Mesodermal cell (in vitro differentiated cells): ENCODE measurements at regions not wholly inside any gene's neighbourhood (a gene's known extent, or its start where the extent isn't known, plus 50 kb on each side); places are given as distances from the start of the nearest gene placed in this dataset.

Experiments used
- H3K27ac ChIP-seq: 2 replicates; pipeline ENCODE4 v1.7.0; 2013; ENCODE audit warnings: mild to moderate bottlenecking, low read depth, low read length, moderate library complexity; ENCODE audit not compliant: severe bottlenecking
- H3K36me3 ChIP-seq: 2 replicates; pipeline ENCODE4 v1.7.1; 2013; ENCODE audit warnings: mild to moderate bottlenecking, low read length, moderate library complexity; ENCODE audit not compliant: control insufficient read depth, insufficient read depth
- H3K4me1 ChIP-seq: one replicate; pipeline ENCODE4 v1.7.1; 2013; ENCODE audit warnings: mild to moderate bottlenecking, low read length; ENCODE audit not compliant: insufficient read depth, control insufficient read depth, poor library complexity, severe bottlenecking
- H3K4me3 ChIP-seq: 2 replicates; pipeline ENCODE4 v1.7.0; 2013; ENCODE audit warnings: low read length, control low read depth, mild to moderate bottlenecking; ENCODE audit not compliant: insufficient read depth, poor library complexity, severe bottlenecking; ENCODE audit errors: extremely low read depth
- H3K9me3 ChIP-seq: 2 replicates; pipeline ENCODE4 v1.7.1; 2013; ENCODE audit warnings: mild to moderate bottlenecking, low read length, moderate library complexity; ENCODE audit not compliant: control insufficient read depth
- WGBS, 2 experiments: methylation state at CpG; one replicate each; pipeline ENCODE4 v1.1.5; 2013; ENCODE audit warnings: missing lambda C conversion rate in 2 of 2; ENCODE audit not compliant: insufficient coverage in 2 of 2; 5-methylcytosine and 5-hydroxymethylcytosine counted together

GRCh38 chr16:49128740-49129139 lies 152.9 kb downstream of the CBLN1 start:
- Histone ChIP-seq H3K4me3 (no peak overlapping the region), H3K27ac (no peak overlapping the region), H3K9me3 (no peaks in the 10 kb centered on the region), H3K36me3 (no peaks in the 10 kb centered on the region), H3K4me1 (no peaks in the 10 kb centered on the region)
- 51 to 65% methylated on average over 2 of the region's 2 CpGs for WGBS, 2 experiments

- Histone ChIP-seq H3K36me3 (no peaks in the 10 kb centered on the region), H3K4me1 (no peaks in the 10 kb centered on the region), H3K4me3 (no peak overlapping the region), H3K9me3 (no peaks in the 10 kb centered on the region), H3K27ac (no peak overlapping the region)
- WGBS, 2 experiments, result 29% methylated on average over 1 of the region's 1 CpG; no CpG with 5 or more reads in 1 of the 2 experiments
Measured at GRCh38 chr16:49127103-49127502, 154.5 kb downstream of the CBLN1 start.

- H3K36me3 ChIP-seq, result no peaks in the 10 kb centered on the region
- WGBS, 2 experiments, result no CpG with 5 or more reads among the region's 5 CpGs
- no peaks in the 10 kb centered on the region for H3K9me3 ChIP-seq
- H3K4me3 ChIP-seq, result no peak overlapping the region
- H3K27ac ChIP-seq, result no peak overlapping the region
- H3K4me1 ChIP-seq, result peaks cover 8% of the 10 kb centered on the region
Measured at GRCh38 chr16:49121636-49122035, 160.0 kb downstream of the CBLN1 start.

- H3K27ac ChIP-seq, result no peak overlapping the region
- peaks cover 9% of the 10 kb centered on the region for H3K4me1 ChIP-seq
- 82 to 84% methylated on average over 5 to 6 of the region's 6 CpGs for WGBS, 2 experiments
- no peak overlapping the region for H3K4me3 ChIP-seq
- no peaks in the 10 kb centered on the region for H3K9me3 ChIP-seq
- H3K36me3 ChIP-seq, result no peaks in the 10 kb centered on the region
Measured at GRCh38 chr16:49120631-49121030, 161.0 kb downstream of the CBLN1 start.

GRCh38 chr16:49116873-49117272 lies 164.8 kb downstream of the CBLN1 start:
- Histone ChIP-seq H3K27ac (no peak overlapping the region), H3K36me3 (no peaks in the 10 kb centered on the region), H3K9me3 (no peaks in the 10 kb centered on the region), H3K4me3 (no peak overlapping the region), H3K4me1 (peaks cover 13% of the 10 kb centered on the region)
- WGBS, 2 experiments, result 71 to 75% methylated on average over 5 to 7 of the region's 7 CpGs

- 92% methylated on average over 9 of the region's 9 CpGs for WGBS, 2 experiments
- Histone ChIP-seq H3K36me3 (no peaks in the 10 kb centered on the region), H3K27ac (no peak overlapping the region), H3K9me3 (no peaks in the 10 kb centered on the region), H3K4me3 (no peak overlapping the region), H3K4me1 (peaks cover 13% of the 10 kb centered on the region)
Measured at GRCh38 chr16:49115956-49116355, 165.7 kb downstream of the CBLN1 start.

GRCh38 chr16:49112754-49113153 lies 168.9 kb downstream of the CBLN1 start:
- Histone ChIP-seq H3K4me3 (no peak overlapping the region), H3K27ac (no peak overlapping the region), H3K9me3 (no peaks in the 10 kb centered on the region), H3K36me3 (no peaks in the 10 kb centered on the region), H3K4me1 (peaks cover 13% of the 10 kb centered on the region)
- 78 to 97% methylated on average over 3 to 4 of the region's 5 CpGs for WGBS, 2 experiments

GRCh38 chr16:49111351-49111750 lies 170.3 kb downstream of the CBLN1 start:
- Histone ChIP-seq H3K36me3 (no peaks in the 10 kb centered on the region), H3K27ac (no peak overlapping the region), H3K4me3 (no peak overlapping the region), H3K9me3 (no peaks in the 10 kb centered on the region), H3K4me1 (peaks cover 4% of the 10 kb centered on the region)
- WGBS, 2 experiments, result no CpG with 5 or more reads among the region's 1 CpG

GRCh38 chr16:49108611-49109010 lies 173.0 kb downstream of the CBLN1 start:
- H3K27ac ChIP-seq, result no peak overlapping the region
- H3K9me3 ChIP-seq, result no peaks in the 10 kb centered on the region
- H3K4me3 ChIP-seq, result no peak overlapping the region
- WGBS, 2 experiments, result 83 to 85% methylated on average over 3 of the region's 3 CpGs
- no peaks in the 10 kb centered on the region for H3K4me1 ChIP-seq
- H3K36me3 ChIP-seq, result no peaks in the 10 kb centered on the region

- H3K27ac ChIP-seq, result no peak overlapping the region
- H3K4me1 ChIP-seq, result peaks cover 2% of the 10 kb centered on the region
- H3K9me3 ChIP-seq, result no peaks in the 10 kb centered on the region
- H3K36me3 ChIP-seq, result no peaks in the 10 kb centered on the region
- no peak overlapping the region for H3K4me3 ChIP-seq
- WGBS, 2 experiments, result 100% methylated on average over 1 of the region's 3 CpGs
Measured at GRCh38 chr16:49103298-49103697, 178.3 kb downstream of the CBLN1 start.

- Histone ChIP-seq H3K9me3 (no peaks in the 10 kb centered on the region), H3K4me3 (no peak overlapping the region), H3K36me3 (no peaks in the 10 kb centered on the region), H3K4me1 (peaks cover 2% of the 10 kb centered on the region), H3K27ac (no peak overlapping the region)
- 83 to 100% methylated on average over 1 of the region's 1 CpG for WGBS, 2 experiments
Measured at GRCh38 chr16:49101997-49102396, 179.6 kb downstream of the CBLN1 start.

- peaks cover 2% of the 10 kb centered on the region for H3K4me1 ChIP-seq
- H3K4me3 ChIP-seq, result no peak overlapping the region
- H3K36me3 ChIP-seq, result no peaks in the 10 kb centered on the region
- H3K9me3 ChIP-seq, result no peaks in the 10 kb centered on the region
- H3K27ac ChIP-seq, result no peak overlapping the region
Measured at GRCh38 chr16:49100366-49100765, 181.3 kb downstream of the CBLN1 start.
